ENCODE measurements at regions not wholly inside any gene's neighbourhood (a gene's known extent, or its start where the extent isn't known, plus 50 kb on each side); places are given as distances from the start of the nearest gene placed in this dataset.

DNA sequence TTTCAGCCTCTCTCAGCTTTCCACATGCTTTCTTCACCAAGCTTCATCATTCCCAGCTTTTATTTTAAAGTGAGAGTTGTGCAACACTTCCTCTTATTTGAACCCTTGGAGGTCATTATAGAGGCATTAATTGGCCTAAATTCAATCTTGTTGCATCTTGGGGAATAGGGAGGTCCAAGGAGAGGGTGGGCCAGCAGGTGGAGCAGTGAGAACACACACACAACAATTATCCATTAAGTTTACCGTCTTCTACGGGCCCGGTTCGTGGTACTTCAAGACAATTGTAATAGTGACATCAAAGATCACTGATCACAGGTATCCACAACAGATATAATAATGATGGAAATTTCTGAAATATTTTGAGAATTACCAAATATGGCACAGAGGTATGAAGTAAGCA is 457.2 kb upstream of the SMIM21 start:
- TF ChIP-seq, protein P1, sequence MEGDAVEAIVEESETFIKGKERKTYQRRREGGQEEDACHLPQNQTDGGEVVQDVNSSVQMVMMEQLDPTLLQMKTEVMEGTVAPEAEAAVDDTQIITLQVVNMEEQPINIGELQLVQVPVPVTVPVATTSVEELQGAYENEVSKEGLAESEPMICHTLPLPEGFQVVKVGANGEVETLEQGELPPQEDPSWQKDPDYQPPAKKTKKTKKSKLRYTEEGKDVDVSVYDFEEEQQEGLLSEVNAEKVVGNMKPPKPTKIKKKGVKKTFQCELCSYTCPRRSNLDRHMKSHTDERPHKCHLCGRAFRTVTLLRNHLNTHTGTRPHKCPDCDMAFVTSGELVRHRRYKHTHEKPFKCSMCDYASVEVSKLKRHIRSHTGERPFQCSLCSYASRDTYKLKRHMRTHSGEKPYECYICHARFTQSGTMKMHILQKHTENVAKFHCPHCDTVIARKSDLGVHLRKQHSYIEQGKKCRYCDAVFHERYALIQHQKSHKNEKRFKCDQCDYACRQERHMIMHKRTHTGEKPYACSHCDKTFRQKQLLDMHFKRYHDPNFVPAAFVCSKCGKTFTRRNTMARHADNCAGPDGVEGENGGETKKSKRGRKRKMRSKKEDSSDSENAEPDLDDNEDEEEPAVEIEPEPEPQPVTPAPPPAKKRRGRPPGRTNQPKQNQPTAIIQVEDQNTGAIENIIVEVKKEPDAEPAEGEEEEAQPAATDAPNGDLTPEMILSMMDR (IDR thresholded peaks at IDR 0.05): no peak
- no peak for TF ChIP-seq POLR2A (IDR thresholded peaks at IDR 0.05)
- no peak for TF ChIP-seq POLR2AphosphoS5 (IDR thresholded peaks at IDR 0.05)

Measured in suprapubic skin (tissue), 4 donors.